ENCODE measurements at regions not wholly inside any gene's neighbourhood (a gene's known extent, or its start where the extent isn't known, plus 50 kb on each side); places are given as distances from the start of the nearest gene placed in this dataset.

DNA sequence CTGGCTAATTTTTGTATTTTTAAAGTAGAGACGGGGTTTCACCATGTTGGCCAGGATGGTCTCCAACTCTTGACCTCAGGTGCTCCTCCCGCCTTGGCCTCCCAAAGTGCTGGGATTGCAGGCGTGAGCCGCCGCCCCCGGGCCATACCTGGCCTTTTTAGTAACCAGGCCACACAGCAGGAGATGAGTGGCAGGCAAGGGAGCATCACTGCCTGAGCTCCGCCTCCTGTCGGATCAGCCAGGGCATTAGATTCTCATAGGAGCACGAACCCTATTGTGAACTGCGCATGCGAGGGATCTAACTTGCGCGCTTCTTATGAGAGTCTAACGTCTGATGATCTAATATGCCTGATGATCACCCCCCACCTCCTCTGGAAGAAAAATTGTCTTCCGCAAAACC is 308.7 kb upstream of the PRMT6 start:
- TF ChIP-seq EZH2 (IDR thresholded peaks at IDR 0.05; ENCODE audit: borderline replicate concordance, low read depth, low read length, severe bottlenecking), result no peak
- no peak for TF ChIP-seq CTCF (IDR thresholded peaks at IDR 0.05; ENCODE audit: borderline replicate concordance, extremely low read depth, low read length, poor library complexity, severe bottlenecking)
